Endothelial cell of umbilical vein (primary cell): ENCODE measurements at regions not wholly inside any gene's neighbourhood (a gene's known extent, or its start where the extent isn't known, plus 50 kb on each side); places are given as distances from the start of the nearest gene placed in this dataset.

Experiments used
- BruUV-seq: library from RNA; stranded (reverse); fragments of 400-500 nt; replicated peaks from 2 replicates; lab custom pipeline; 2021; lab: Mats Ljungman, UMichigan
- CTCF ChIA-PET: fragments of 300-600, 350-600 bp; sonication (Branson Sonifier 250); formaldehyde crosslinking; loops from one replicate; lab custom pipeline; 2021; ENCODE audit warnings: antibody characterized with exemption, inconsistent platforms; lab: Charles Lee
- POLR2A ChIA-PET: fragments of 300-600, 350-600 bp; sonication (Branson Sonifier 250); formaldehyde crosslinking; loops from one replicate; lab custom pipeline; 2021; ENCODE audit warnings: antibody characterized with exemption, inconsistent platforms; lab: Charles Lee
- DNase-seq: peaks from one replicate; pipeline ENCODE4 v3.0.0-alpha.2; 2011; ENCODE audit warnings: low read depth, low spot score
- FAIRE-seq: peaks from 2 replicates; lab custom pipeline; 2011; peaks lifted over from hg19 to GRCh38; lab: Jason Lieb, UNC
- H2AFZ ChIP-seq: 2 replicates; pipeline ENCODE4 v1.6.0; 2012; ENCODE audit warnings: low read depth, low read length, control low read depth, inconsistent platforms
- H3K27ac ChIP-seq: 2 replicates; pipeline ENCODE4 v1.5.1; 2011; ENCODE audit warnings: low read depth, mild to moderate bottlenecking, control low read depth, low read length, moderate library complexity; ENCODE audit not compliant: insufficient read depth
- H3K27me3 ChIP-seq, 2 experiments: 2 replicates each; pipeline versions ENCODE4 v1.6.0 to v1.6.1; 2011; ENCODE audit warnings: low read length in 2 of 2, mixed read lengths in 1 of 2; ENCODE audit not compliant: control insufficient read depth in 2 of 2, insufficient read depth in 2 of 2
- H3K36me3 ChIP-seq, 2 experiments: 2 replicates in 1 of 2; 3 replicates in 1 of 2; pipeline ENCODE4 v1.5.1; 2011; ENCODE audit warnings: low read length in 2 of 2, mild to moderate bottlenecking in 1 of 2, moderate library complexity in 1 of 2; ENCODE audit not compliant: control insufficient read depth in 2 of 2, insufficient read depth in 2 of 2; ENCODE audit errors: extremely low read depth in 1 of 2
- H3K4me1 ChIP-seq: 3 replicates; pipeline ENCODE4 v1.5.1; 2011; ENCODE audit warnings: mild to moderate bottlenecking, low read length; ENCODE audit not compliant: control insufficient read depth, insufficient read depth; ENCODE audit errors: extremely low read depth
- H3K4me2 ChIP-seq: 2 replicates; pipeline ENCODE4 v1.6.1; 2011; ENCODE audit warnings: low read length, control low read depth, mixed read lengths; ENCODE audit not compliant: insufficient read depth
- H3K4me3 ChIP-seq, 3 experiments: fragments of 200-600 bp in 1 of 3; sonication (generic), shearing (Covaris generic) in 1 of 3; replicated peaks in 1 of 3; 2 replicates each; pipeline ENCODE4 v1.5.1; 2011 to 2016; ENCODE audit warnings: control low read depth in 3 of 3, low read length in 3 of 3, mild to moderate bottlenecking in 2 of 3, inconsistent platforms in 1 of 3, low read depth in 1 of 3, moderate library complexity in 1 of 3; ENCODE audit not compliant: insufficient read depth in 1 of 3
- H3K79me2 ChIP-seq: 2 replicates; pipeline ENCODE4 v1.6.0; 2012; ENCODE audit warnings: low read length, inconsistent platforms; ENCODE audit not compliant: control insufficient read depth, insufficient read depth
- H3K9ac ChIP-seq: replicated peaks from 2 replicates; pipeline ENCODE3; 2011; ENCODE audit warnings: low read length, control low read depth; ENCODE audit not compliant: insufficient read depth; ENCODE audit errors: extremely low read depth
- H3K9me1 ChIP-seq: replicated peaks from 3 replicates; pipeline ENCODE4 v1.6.0; 2011; ENCODE audit warnings: mild to moderate bottlenecking, low read length; ENCODE audit not compliant: control insufficient read depth, insufficient read depth; ENCODE audit errors: extremely low read depth
- H3K9me3 ChIP-seq: replicated peaks from 2 replicates; pipeline ENCODE4 v1.5.1; 2012; ENCODE audit warnings: low read length, inconsistent platforms; ENCODE audit not compliant: control insufficient read depth, insufficient read depth
- H4K20me1 ChIP-seq: replicated peaks from 2 replicates; pipeline ENCODE3; 2011; ENCODE audit warnings: mild to moderate bottlenecking, low read length; ENCODE audit not compliant: control insufficient read depth, insufficient read depth; ENCODE audit errors: extremely low read depth
- EZH2 ChIP-seq: IDR thresholded peaks from 2 replicates; pipeline ENCODE4 v1.6.1; 2012; ENCODE audit warnings: borderline replicate concordance, low read depth, mild to moderate bottlenecking, moderate library complexity, low read length, inconsistent platforms; ENCODE audit not compliant: severe bottlenecking
- FOS ChIP-seq: IDR thresholded peaks from 2 replicates; pipeline ENCODE4 v1.6.1; 2011; ENCODE audit warnings: mild to moderate bottlenecking, low read length, moderate library complexity, borderline replicate concordance; ENCODE audit not compliant: insufficient read depth
- GATA2 ChIP-seq: IDR thresholded peaks from 2 replicates; pipeline ENCODE4 v1.7.0; 2011; ENCODE audit warnings: low read depth, mild to moderate bottlenecking, moderate library complexity, mixed read lengths, low read length; ENCODE audit not compliant: insufficient read length, insufficient read depth
- JUN ChIP-seq: IDR thresholded peaks from 2 replicates; pipeline ENCODE4 v1.6.1; 2011; ENCODE audit warnings: borderline replicate concordance, low read depth; ENCODE audit not compliant: insufficient read length, insufficient read depth
- MAX ChIP-seq: IDR thresholded peaks from 2 replicates; pipeline ENCODE4 v1.6.1; 2011; ENCODE audit not compliant: insufficient read depth, insufficient read length
- MYC ChIP-seq: IDR thresholded peaks from one replicate; pipeline ENCODE4 v1.6.1; 2011; ENCODE audit warnings: mild to moderate bottlenecking, low read depth, low read length
- POLR2A ChIP-seq: IDR thresholded peaks from 2 replicates; pipeline ENCODE4 v1.6.1; 2012; ENCODE audit warnings: low read depth, mild to moderate bottlenecking, control low read depth, low read length
- POLR2AphosphoS5 ChIP-seq: IDR thresholded peaks from 2 replicates; pipeline ENCODE4 v1.6.1; 2012; ENCODE audit warnings: low read depth, mild to moderate bottlenecking, control low read depth, low read length, moderate library complexity; ENCODE audit not compliant: insufficient read depth
- dilution Hi-C: fragments of 300-500 bp; cut with MboI; formaldehyde crosslinking; loops from one replicate; pipeline ENCODE4 v1.15.0; 2019; ENCODE audit warnings: low sequenced_read_pairs; ENCODE audit not compliant: extremely low pct_ligation_motif_present
- intact Hi-C: fragments of 100-400 bp; cut with micrococcal nuclease; formaldehyde crosslinking; loops from one replicate; pipeline ENCODE4 v1.10.0; 2022
- TF ChIP-seq, protein P1 (sequence below), 2 donors: IDR thresholded peaks; 1 replicate in 1 of 2; 2 replicates in 1 of 2; pipeline ENCODE4 v1.5.1; 2011; ENCODE audit warnings: low read length in 2 of 2, mild to moderate bottlenecking in 2 of 2, moderate library complexity in 2 of 2, control low read depth in 1 of 2, inconsistent platforms in 1 of 2, low read depth in 1 of 2; ENCODE audit not compliant: insufficient read depth in 1 of 2; ENCODE audit errors: extremely low read depth in 1 of 2

- CTCF ChIA-PET = no interaction called here
- H3K4me1 ChIP-seq = no peaks in the 10 kb centered on the region
- H3K9ac ChIP-seq = no peak overlapping the region
- DNase-seq = no peak
- H3K27me3 ChIP-seq = no peaks in the 10 kb centered on the region
- dilution Hi-C loops (no loop called here), intact Hi-C loops (no loop called here)
- BruUV-seq = no TSS peak
- H3K4me3 ChIP-seq = no peak overlapping the region
- H3K79me2 ChIP-seq = no peaks in the 10 kb centered on the region
- FAIRE-seq = no peak
- H3K27ac ChIP-seq = no peak overlapping the region
- H3K9me3 ChIP-seq = no peaks in the 10 kb centered on the region
- no peaks in the 10 kb centered on the region for H3K9me1 ChIP-seq
- POLR2A ChIA-PET = no interaction called here
- H3K4me2 ChIP-seq = no peak overlapping the region
- H2AFZ ChIP-seq = no peak overlapping the region
- H4K20me1 ChIP-seq = no peaks in the 10 kb centered on the region
- no peaks in the 10 kb centered on the region for H3K36me3 ChIP-seq
- TF ChIP-seq GATA2 = no peak
- no peak for TF ChIP-seq FOS
- no peak for TF ChIP-seq POLR2AphosphoS5
- TF ChIP-seq JUN = no peak
- TF ChIP-seq, protein P1, sequence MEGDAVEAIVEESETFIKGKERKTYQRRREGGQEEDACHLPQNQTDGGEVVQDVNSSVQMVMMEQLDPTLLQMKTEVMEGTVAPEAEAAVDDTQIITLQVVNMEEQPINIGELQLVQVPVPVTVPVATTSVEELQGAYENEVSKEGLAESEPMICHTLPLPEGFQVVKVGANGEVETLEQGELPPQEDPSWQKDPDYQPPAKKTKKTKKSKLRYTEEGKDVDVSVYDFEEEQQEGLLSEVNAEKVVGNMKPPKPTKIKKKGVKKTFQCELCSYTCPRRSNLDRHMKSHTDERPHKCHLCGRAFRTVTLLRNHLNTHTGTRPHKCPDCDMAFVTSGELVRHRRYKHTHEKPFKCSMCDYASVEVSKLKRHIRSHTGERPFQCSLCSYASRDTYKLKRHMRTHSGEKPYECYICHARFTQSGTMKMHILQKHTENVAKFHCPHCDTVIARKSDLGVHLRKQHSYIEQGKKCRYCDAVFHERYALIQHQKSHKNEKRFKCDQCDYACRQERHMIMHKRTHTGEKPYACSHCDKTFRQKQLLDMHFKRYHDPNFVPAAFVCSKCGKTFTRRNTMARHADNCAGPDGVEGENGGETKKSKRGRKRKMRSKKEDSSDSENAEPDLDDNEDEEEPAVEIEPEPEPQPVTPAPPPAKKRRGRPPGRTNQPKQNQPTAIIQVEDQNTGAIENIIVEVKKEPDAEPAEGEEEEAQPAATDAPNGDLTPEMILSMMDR (IDR thresholded peaks at IDR 0.05; ENCODE audit: extremely low read depth in 1 of 2, insufficient read depth in 1 of 2, low read depth in 1 of 2, low read length in 2 of 2) = no peak
- no peak for TF ChIP-seq POLR2A
- TF ChIP-seq EZH2 = no peak
- no peak for TF ChIP-seq MAX
- TF ChIP-seq MYC = no peak
Observed at GRCh38 chr1:177488722-177489121, 318.0 kb downstream of the BRINP2 start.
